H9 (cell line): ENCODE measurements at regions not wholly inside any gene's neighbourhood (a gene's known extent, or its start where the extent isn't known, plus 50 kb on each side); places are given as distances from the start of the nearest gene placed in this dataset.

Experiments
- DNase-seq: peaks from one replicate; pipeline ENCODE4 v3.0.0-alpha.2; 2017
- H2AFZ ChIP-seq: one replicate; pipeline ENCODE4 v1.6.1; 2013; ENCODE audit warnings: mild to moderate bottlenecking, low read length, control low read depth, moderate library complexity
- H2AK5ac ChIP-seq: 2 replicates; pipeline ENCODE4 v1.6.1; 2013; ENCODE audit warnings: low read length, control low read depth, mixed read lengths; ENCODE audit not compliant: insufficient read length
- H2BK120ac ChIP-seq: one replicate; pipeline ENCODE4 v1.6.1; 2013; ENCODE audit warnings: low read depth, mild to moderate bottlenecking, low read length, control low read depth, inconsistent platforms; ENCODE audit not compliant: poor library complexity, severe bottlenecking
- H2BK12ac ChIP-seq: 2 replicates; pipeline ENCODE4 v1.6.1; 2013; ENCODE audit warnings: low read length, control low read depth, mixed read lengths, low read depth; ENCODE audit not compliant: insufficient read length
- H2BK15ac ChIP-seq: 2 replicates; pipeline ENCODE4 v1.6.1; 2013; ENCODE audit warnings: low read depth, low read length, control low read depth
- H2BK20ac ChIP-seq: one replicate; pipeline ENCODE4 v1.6.1; 2013; ENCODE audit warnings: low read depth, mild to moderate bottlenecking, low read length, control low read depth, inconsistent platforms; ENCODE audit not compliant: poor library complexity, severe bottlenecking
- H2BK5ac ChIP-seq: 2 replicates; pipeline ENCODE4 v1.6.1; 2013; ENCODE audit warnings: low read length, control low read depth, mixed read lengths; ENCODE audit not compliant: insufficient read length
- H3K14ac ChIP-seq: 2 replicates; pipeline ENCODE4 v1.6.1; 2013; ENCODE audit warnings: low read length, control low read depth; ENCODE audit not compliant: insufficient read depth
- H3K18ac ChIP-seq: 2 replicates; pipeline ENCODE4 v1.6.1; 2013; ENCODE audit warnings: low read depth, mild to moderate bottlenecking, mixed read lengths, low read length, control low read depth; ENCODE audit not compliant: insufficient read length
- H3K23ac ChIP-seq: 2 replicates; pipeline ENCODE4 v1.6.1; 2013; ENCODE audit warnings: low read length, control low read depth, mixed read lengths, low read depth; ENCODE audit not compliant: insufficient read length
- H3K23me2 ChIP-seq: 2 replicates; pipeline ENCODE4 v1.6.1; 2013; ENCODE audit warnings: low read depth, mild to moderate bottlenecking, mixed read lengths, low read length, control low read depth; ENCODE audit not compliant: insufficient read length, poor library complexity, severe bottlenecking
- H3K27ac ChIP-seq: 2 replicates; pipeline ENCODE4 v1.5.1; 2013; ENCODE audit warnings: low read length, control low read depth, mixed read lengths, low read depth; ENCODE audit not compliant: insufficient read length
- H3K27me3 ChIP-seq: 2 replicates; pipeline ENCODE4 v1.6.1; 2013; ENCODE audit warnings: low read length, control low read depth, inconsistent platforms; ENCODE audit not compliant: insufficient read depth
- H3K4ac ChIP-seq: 2 replicates; pipeline ENCODE4 v1.6.1; 2013; ENCODE audit warnings: low read depth, mild to moderate bottlenecking, control low read depth, inconsistent platforms, low read length, moderate library complexity
- H3K4me1 ChIP-seq: 2 replicates; pipeline ENCODE4 v1.6.1; 2013; ENCODE audit warnings: low read length, control low read depth, inconsistent platforms; ENCODE audit not compliant: insufficient read depth
- H3K4me2 ChIP-seq: 2 replicates; pipeline ENCODE4 v1.6.1; 2013; ENCODE audit warnings: low read length, control low read depth, mixed read lengths; ENCODE audit not compliant: insufficient read length, insufficient read depth
- H3K56ac ChIP-seq: 2 replicates; pipeline ENCODE4 v1.6.1; 2013; ENCODE audit warnings: low read depth, mild to moderate bottlenecking, mixed read lengths, low read length, control low read depth; ENCODE audit not compliant: insufficient read length
- H3K79me1 ChIP-seq: 2 replicates; pipeline ENCODE4 v1.6.1; 2013; ENCODE audit warnings: low read depth, mild to moderate bottlenecking, moderate library complexity, low read length, control low read depth, inconsistent platforms; ENCODE audit not compliant: insufficient read depth, poor library complexity, severe bottlenecking
- H3K79me2 ChIP-seq: 2 replicates; pipeline ENCODE4 v1.6.1; 2013; ENCODE audit warnings: low read length, control low read depth, inconsistent platforms; ENCODE audit not compliant: insufficient read depth
- H3K9ac ChIP-seq: 2 replicates; pipeline ENCODE4 v1.6.1; 2013; ENCODE audit warnings: low read length, control low read depth, mixed read lengths; ENCODE audit not compliant: insufficient read length; ENCODE audit errors: extremely low read depth
- H3K9me3 ChIP-seq: one replicate; pipeline ENCODE4 v1.6.1; 2013; ENCODE audit warnings: low read depth, low read length, inconsistent platforms; ENCODE audit not compliant: control insufficient read depth
- H3T11ph ChIP-seq: one replicate; pipeline ENCODE4 v1.6.1; 2013; ENCODE audit warnings: mild to moderate bottlenecking, low read length, control low read depth, inconsistent platforms
- H4K20me1 ChIP-seq: one replicate; pipeline ENCODE4 v1.6.1; 2013; ENCODE audit not compliant: control insufficient read depth, insufficient read length, insufficient read depth
- H4K5ac ChIP-seq: 2 replicates; pipeline ENCODE4 v1.6.1; 2013; ENCODE audit warnings: low read depth, mild to moderate bottlenecking, mixed read lengths, low read length, control low read depth; ENCODE audit not compliant: insufficient read length
- H4K8ac ChIP-seq: replicated peaks from 2 replicates; pipeline ENCODE4 v1.6.1; 2013; ENCODE audit warnings: low read length, control low read depth, mixed read lengths, low read depth; ENCODE audit not compliant: insufficient read length
- H4K91ac ChIP-seq: 2 replicates; pipeline ENCODE4 v1.6.1; 2013; ENCODE audit warnings: low read depth, mild to moderate bottlenecking, moderate library complexity, mixed read lengths, low read length, control low read depth; ENCODE audit not compliant: insufficient read length
- H3K27ac Mint-ChIP-seq, 3 experiments: 2 replicates in 2 of 3; 3 replicates in 1 of 3; pipeline ENCODE4 v1.8.0; 2020 to 2021; ENCODE audit warnings: mixed read lengths in 3 of 3, mild to moderate bottlenecking in 1 of 3, moderate library complexity in 1 of 3
- H3K27me3 Mint-ChIP-seq: 2 replicates; pipeline ENCODE4 v1.8.0; 2021; ENCODE audit warnings: low read depth, mild to moderate bottlenecking, moderate library complexity, mixed read lengths
- H3K36me3 Mint-ChIP-seq, 3 experiments: 2 replicates in 2 of 3; 3 replicates in 1 of 3; pipeline ENCODE4 v1.8.0; 2020 to 2021; ENCODE audit warnings: low read depth in 3 of 3, mixed read lengths in 3 of 3; ENCODE audit not compliant: insufficient read depth in 1 of 3
- H3K4me1 Mint-ChIP-seq, 2 experiments: 2 replicates each; pipeline ENCODE4 v1.8.0; 2020; ENCODE audit warnings: mixed read lengths in 2 of 2
- H3K4me3 Mint-ChIP-seq, 2 experiments: 2 replicates in 1 of 2; 3 replicates in 1 of 2; pipeline ENCODE4 v1.8.0; 2020 to 2021; ENCODE audit warnings: mild to moderate bottlenecking in 2 of 2, mixed read lengths in 2 of 2, moderate library complexity in 1 of 2
- H3K9me3 Mint-ChIP-seq, 2 experiments: 2 replicates in 1 of 2; 3 replicates in 1 of 2; pipeline ENCODE4 v1.8.0; 2020; ENCODE audit warnings: mild to moderate bottlenecking in 2 of 2, mixed read lengths in 2 of 2, moderate library complexity in 1 of 2
- WGBS: extraction: QIAGEN DNeasy Blood & Tissue Kit; methylation state at CpG from one replicate; pipeline ENCODE4 v1.1.7; 2013; ENCODE audit warnings: missing lambda C conversion rate, low lambda C conversion rate, mixed read lengths; ENCODE audit not compliant: insufficient read length; ENCODE audit errors: extremely low coverage; 5-methylcytosine and 5-hydroxymethylcytosine counted together
- TF ChIP-seq, protein P1 (sequence below): fragments of 200-600 bp; sonication (generic); conservative IDR thresholded peaks from 3 replicates; pipeline ENCODE4 v1.8.0; 2021; ENCODE audit warnings: antibody characterized with exemption, mild to moderate bottlenecking

GRCh38 chr18:47752796-47753645 is 177.4 kb downstream of the SMAD2 start:
- H3K4ac ChIP-seq, result no peak overlapping the region
- H2BK20ac ChIP-seq, result no peak overlapping the region
- no peak overlapping the region for H2AFZ ChIP-seq
- H3T11ph ChIP-seq, result no peak overlapping the region
- no peak for DNase-seq
- H3K23ac ChIP-seq, result no peak overlapping the region
- H2BK5ac ChIP-seq, result no peak overlapping the region
- Mint-ChIP-seq H3K36me3 (no peaks in the 10 kb centered on the region; a peak in 1 of 7 replicates), H3K27me3 (peaks cover 31% of the 10 kb centered on the region), H3K9me3 (no peaks in the 10 kb centered on the region), H3K4me3 (no peak overlapping the region), H3K4me1 (peaks cover 7 to 16% of the 10 kb centered on the region in 2 experiments), H3K27ac (no peak overlapping the region)
- no peak overlapping the region for H3K18ac ChIP-seq
- H3K4me1 ChIP-seq, result no peaks in the 10 kb centered on the region
- no peak overlapping the region for H3K4me2 ChIP-seq
- H2AK5ac ChIP-seq, result no peak overlapping the region
- H3K27ac ChIP-seq, result no peak overlapping the region
- no peak overlapping the region for H4K8ac ChIP-seq
- no peaks in the 10 kb centered on the region for H3K9me3 ChIP-seq
- no peak overlapping the region for H4K5ac ChIP-seq
- no peak overlapping the region for H2BK120ac ChIP-seq
- no peak overlapping the region for H4K91ac ChIP-seq
- no peak overlapping the region for H3K56ac ChIP-seq
- no peak overlapping the region for H2BK15ac ChIP-seq
- H2BK12ac ChIP-seq, result no peak overlapping the region
- TF ChIP-seq, protein P1, sequence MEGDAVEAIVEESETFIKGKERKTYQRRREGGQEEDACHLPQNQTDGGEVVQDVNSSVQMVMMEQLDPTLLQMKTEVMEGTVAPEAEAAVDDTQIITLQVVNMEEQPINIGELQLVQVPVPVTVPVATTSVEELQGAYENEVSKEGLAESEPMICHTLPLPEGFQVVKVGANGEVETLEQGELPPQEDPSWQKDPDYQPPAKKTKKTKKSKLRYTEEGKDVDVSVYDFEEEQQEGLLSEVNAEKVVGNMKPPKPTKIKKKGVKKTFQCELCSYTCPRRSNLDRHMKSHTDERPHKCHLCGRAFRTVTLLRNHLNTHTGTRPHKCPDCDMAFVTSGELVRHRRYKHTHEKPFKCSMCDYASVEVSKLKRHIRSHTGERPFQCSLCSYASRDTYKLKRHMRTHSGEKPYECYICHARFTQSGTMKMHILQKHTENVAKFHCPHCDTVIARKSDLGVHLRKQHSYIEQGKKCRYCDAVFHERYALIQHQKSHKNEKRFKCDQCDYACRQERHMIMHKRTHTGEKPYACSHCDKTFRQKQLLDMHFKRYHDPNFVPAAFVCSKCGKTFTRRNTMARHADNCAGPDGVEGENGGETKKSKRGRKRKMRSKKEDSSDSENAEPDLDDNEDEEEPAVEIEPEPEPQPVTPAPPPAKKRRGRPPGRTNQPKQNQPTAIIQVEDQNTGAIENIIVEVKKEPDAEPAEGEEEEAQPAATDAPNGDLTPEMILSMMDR, result no peak
- peaks cover 3% of the 10 kb centered on the region; the same call in 1 of the 2 replicates for H3K27me3 ChIP-seq
- no CpG with 5 or more reads among the region's 10 CpGs for WGBS
- no peaks in the 10 kb centered on the region for H3K23me2 ChIP-seq
- no peak overlapping the region for H3K14ac ChIP-seq
- H3K79me2 ChIP-seq, result no peaks in the 10 kb centered on the region
- no peaks in the 10 kb centered on the region for H4K20me1 ChIP-seq
- no peak overlapping the region for H3K9ac ChIP-seq
- H3K79me1 ChIP-seq, result no peaks in the 10 kb centered on the region
